HCT116 (cell line): ENCODE measurements at regions not wholly inside any gene's neighbourhood (a gene's known extent, or its start where the extent isn't known, plus 50 kb on each side); places are given as distances from the start of the nearest gene placed in this dataset.

Source experiments
- ATAC-seq: fragments of 200-7000 bp; cut with Tn5 transposase; 2 replicates; pipeline ENCODE4 v1.9.1; 2020; ENCODE audit warnings: mild to moderate bottlenecking, moderate library complexity
- BruUV-seq: library from RNA; stranded (reverse); fragments of 400-500 nt; replicated peaks from 2 replicates; lab custom pipeline; 2021; lab: Mats Ljungman, UMichigan
- CTCF ChIA-PET: fragments of 300-600 bp; sonication (Branson Sonifier 250); formaldehyde crosslinking; loops from one replicate; lab custom pipeline; 2021; ENCODE audit warnings: antibody characterized with exemption; lab: Charles Lee
- POLR2A ChIA-PET: fragments of 300-600, 350-600 bp; sonication (Branson Sonifier 250); formaldehyde crosslinking; loops from one replicate; lab custom pipeline; 2021; ENCODE audit warnings: antibody characterized with exemption; lab: Charles Lee
- RAD21 ChIA-PET, 2 experiments: fragments of 300-600 bp; sonication (Branson Sonifier 250); formaldehyde crosslinking; loops; one replicate each; lab custom pipeline; 2023; ENCODE audit warnings: low total read pairs in 2 of 2; ENCODE audit not compliant: uncharacterized antibody in 2 of 2, unreplicated experiment in 2 of 2, low non-redundant PET in 1 of 2; lab: Charles Lee
- DNase-seq: peaks from one replicate; pipeline ENCODE4 v3.0.0-alpha.2; 2010; ENCODE audit warnings: low read depth, low spot score
- H2AFZ ChIP-seq: fragments of 200-600 bp; shearing (Covaris generic), sonication (generic); 2 replicates; pipeline ENCODE4 v1.6.1; 2017; ENCODE audit warnings: low read depth, mixed run types, mixed read lengths, antibody characterized with exemption, low read length; ENCODE audit not compliant: poor library complexity, severe bottlenecking
- H3K27ac ChIP-seq: 2 replicates; pipeline ENCODE4 v1.5.1; 2012; ENCODE audit warnings: low read depth, low read length
- H3K27me3 ChIP-seq: fragments of 200-600 bp; sonication (generic); 2 replicates; pipeline ENCODE4 v1.6.1; 2016; ENCODE audit warnings: mixed run types, low read length, mixed read lengths; ENCODE audit not compliant: insufficient read depth
- H3K36me3 ChIP-seq, 2 experiments: fragments of 200-500 bp in 1 of 2; fragments of 200-600 bp in 1 of 2; sonication (Bioruptor generic) in 1 of 2; sonication (generic) in 1 of 2; 2 replicates each; pipeline versions ENCODE4 v1.5.1 to v1.6.1; 2014 to 2016; ENCODE audit warnings: low read length in 2 of 2, inconsistent platforms in 1 of 2, mixed read lengths in 1 of 2, mixed run types in 1 of 2; ENCODE audit not compliant: insufficient read depth in 2 of 2, control insufficient read depth in 1 of 2
- H3K4me1 ChIP-seq, 2 experiments: fragments of 200-600 bp in 1 of 2; sonication (generic) in 1 of 2; 2 replicates each; pipeline versions ENCODE4 v1.5.1 to v1.6.1; 2012 to 2017; ENCODE audit warnings: low read length in 2 of 2, inconsistent platforms in 1 of 2, mild to moderate bottlenecking in 1 of 2, mixed read lengths in 1 of 2, mixed run types in 1 of 2, moderate library complexity in 1 of 2; ENCODE audit not compliant: insufficient read depth in 2 of 2, control insufficient read depth in 1 of 2
- H3K4me2 ChIP-seq: fragments of 200-600 bp; sonication (generic); 2 replicates; pipeline ENCODE4 v1.6.1; 2017; ENCODE audit warnings: mixed run types, low read length, mixed read lengths
- H3K4me3 ChIP-seq, 2 experiments: fragments of 200-600 bp in 1 of 2; sonication (generic) in 1 of 2; replicated peaks in 1 of 2; 2 replicates each; pipeline ENCODE4 v1.5.1; 2011 to 2016; ENCODE audit warnings: low read length in 2 of 2, control low read depth in 1 of 2, low read depth in 1 of 2, mild to moderate bottlenecking in 1 of 2, mixed read lengths in 1 of 2, mixed run types in 1 of 2
- H3K79me2 ChIP-seq: fragments of 200-600 bp; sonication (generic); 2 replicates; pipeline ENCODE4 v1.6.1; 2017; ENCODE audit warnings: mild to moderate bottlenecking, mixed run types, low read length, moderate library complexity, mixed read lengths; ENCODE audit not compliant: insufficient read depth
- H3K9ac ChIP-seq: fragments of 200-600 bp; sonication (generic); 2 replicates; pipeline ENCODE4 v1.6.1; 2016; ENCODE audit warnings: low read length, mixed read lengths
- H3K9me2 ChIP-seq: fragments of 200-600 bp; sonication (generic), shearing (Covaris generic); 2 replicates; pipeline ENCODE4 v1.6.1; 2017; ENCODE audit warnings: mixed run types, mild to moderate bottlenecking, moderate library complexity; ENCODE audit not compliant: insufficient read depth
- H3K9me3 ChIP-seq, 2 experiments: fragments of 200-500 bp in 1 of 2; fragments of 200-600 bp in 1 of 2; sonication (Bioruptor generic) in 1 of 2; sonication (generic) in 1 of 2; 2 replicates each; pipeline ENCODE4 v1.6.1; 2014 to 2017; ENCODE audit warnings: low read length in 2 of 2, mixed read lengths in 2 of 2, inconsistent platforms in 1 of 2, low read depth in 1 of 2, mild to moderate bottlenecking in 1 of 2, mixed run types in 1 of 2, moderate library complexity in 1 of 2; ENCODE audit not compliant: control insufficient read depth in 1 of 2, insufficient read depth in 1 of 2
- H4K20me1 ChIP-seq: fragments of 200-600 bp; sonication (generic), shearing (Covaris generic); 2 replicates; pipeline ENCODE4 v1.6.1; 2017; ENCODE audit warnings: mixed run types, mild to moderate bottlenecking, moderate library complexity; ENCODE audit not compliant: insufficient read depth
- CBX3 ChIP-seq: IDR thresholded peaks from 2 replicates; pipeline ENCODE4 v1.6.1; 2012; ENCODE audit warnings: low read depth
- CEBPB ChIP-seq: IDR thresholded peaks from 2 replicates; pipeline ENCODE4 v1.6.1; 2012; ENCODE audit warnings: low read depth
- EGR1 ChIP-seq: IDR thresholded peaks from 2 replicates; pipeline ENCODE4 v1.6.1; 2012; ENCODE audit warnings: low read depth
- ELF1 ChIP-seq: IDR thresholded peaks from 2 replicates; pipeline ENCODE4 v1.6.1; 2012; ENCODE audit warnings: low read depth, borderline replicate concordance
- EZH2 ChIP-seq: fragments of 200-600 bp; sonication (generic); IDR thresholded peaks from 2 replicates; pipeline ENCODE4 v1.6.1; 2017; ENCODE audit warnings: antibody characterized with exemption, mixed run types
- JUND ChIP-seq: IDR thresholded peaks from 2 replicates; pipeline ENCODE4 v1.6.1; 2012
- POLR2A ChIP-seq: IDR thresholded peaks from 2 replicates; pipeline ENCODE4 v1.7.0; 2011; ENCODE audit warnings: borderline replicate concordance; ENCODE audit not compliant: insufficient read depth, insufficient read length; ENCODE audit errors: extremely low read depth
- SIN3A ChIP-seq: IDR thresholded peaks from 2 replicates; pipeline ENCODE4 v1.6.1; 2012; ENCODE audit warnings: low read depth
- YY1 ChIP-seq: IDR thresholded peaks from 2 replicates; pipeline ENCODE4 v1.6.1; 2011; ENCODE audit warnings: low read length, low read depth, moderate library complexity, mild to moderate bottlenecking; ENCODE audit not compliant: insufficient replicate concordance; ENCODE audit errors: extremely low read depth
- ZFX ChIP-seq: fragments of 450-650 bp; IDR thresholded peaks from 2 replicates; pipeline ENCODE4 v1.6.1; 2017
- intact Hi-C: fragments of 100-400 bp; cut with micrococcal nuclease; formaldehyde crosslinking; loops from 2 replicates; pipeline ENCODE4 v1.10.0; 2022
- TF ChIP-seq, protein P1 (sequence below): IDR thresholded peaks from 2 replicates; pipeline ENCODE4 v1.6.1; 2012; ENCODE audit warnings: low read depth
- TF ChIP-seq, protein P2 (sequence below): IDR thresholded peaks from 2 replicates; pipeline ENCODE4 v1.6.1; 2011; ENCODE audit warnings: mild to moderate bottlenecking, low read length, moderate library complexity; ENCODE audit not compliant: insufficient replicate concordance; ENCODE audit errors: extremely low read depth

DNA sequence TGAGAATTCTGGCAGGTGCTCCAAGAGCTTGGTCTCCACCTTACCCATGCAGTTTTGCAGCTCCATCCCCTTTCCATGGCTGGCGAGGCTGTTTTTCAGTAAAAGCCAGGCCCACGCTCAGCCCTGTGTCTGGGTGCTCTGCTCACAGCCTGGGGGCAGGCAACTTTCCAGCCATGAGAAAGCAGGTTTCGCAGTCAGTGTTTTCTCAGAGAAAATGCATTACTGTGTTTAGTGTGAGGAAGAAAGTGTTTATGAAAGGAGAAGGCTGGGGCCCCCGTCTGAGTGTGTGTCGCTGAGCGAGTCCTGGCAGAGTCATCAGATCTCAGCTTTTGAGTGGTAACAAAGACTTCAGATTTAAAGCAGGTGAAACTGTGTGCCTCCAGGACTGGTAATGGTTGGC is 248.1 kb downstream of the IRX1 start:
- no TSS peak for BruUV-seq
- H3K27me3 ChIP-seq, result no peaks in the 10 kb centered on the region
- H3K36me3 ChIP-seq, result no peaks in the 10 kb centered on the region
- H3K9me2 ChIP-seq, result no peaks in the 10 kb centered on the region
- no peaks in the 10 kb centered on the region for H4K20me1 ChIP-seq
- ATAC-seq, result no peak
- no peak overlapping the region for H2AFZ ChIP-seq
- no peak for DNase-seq
- TF ChIP-seq CEBPB, result no peak
- TF ChIP-seq, protein P1, sequence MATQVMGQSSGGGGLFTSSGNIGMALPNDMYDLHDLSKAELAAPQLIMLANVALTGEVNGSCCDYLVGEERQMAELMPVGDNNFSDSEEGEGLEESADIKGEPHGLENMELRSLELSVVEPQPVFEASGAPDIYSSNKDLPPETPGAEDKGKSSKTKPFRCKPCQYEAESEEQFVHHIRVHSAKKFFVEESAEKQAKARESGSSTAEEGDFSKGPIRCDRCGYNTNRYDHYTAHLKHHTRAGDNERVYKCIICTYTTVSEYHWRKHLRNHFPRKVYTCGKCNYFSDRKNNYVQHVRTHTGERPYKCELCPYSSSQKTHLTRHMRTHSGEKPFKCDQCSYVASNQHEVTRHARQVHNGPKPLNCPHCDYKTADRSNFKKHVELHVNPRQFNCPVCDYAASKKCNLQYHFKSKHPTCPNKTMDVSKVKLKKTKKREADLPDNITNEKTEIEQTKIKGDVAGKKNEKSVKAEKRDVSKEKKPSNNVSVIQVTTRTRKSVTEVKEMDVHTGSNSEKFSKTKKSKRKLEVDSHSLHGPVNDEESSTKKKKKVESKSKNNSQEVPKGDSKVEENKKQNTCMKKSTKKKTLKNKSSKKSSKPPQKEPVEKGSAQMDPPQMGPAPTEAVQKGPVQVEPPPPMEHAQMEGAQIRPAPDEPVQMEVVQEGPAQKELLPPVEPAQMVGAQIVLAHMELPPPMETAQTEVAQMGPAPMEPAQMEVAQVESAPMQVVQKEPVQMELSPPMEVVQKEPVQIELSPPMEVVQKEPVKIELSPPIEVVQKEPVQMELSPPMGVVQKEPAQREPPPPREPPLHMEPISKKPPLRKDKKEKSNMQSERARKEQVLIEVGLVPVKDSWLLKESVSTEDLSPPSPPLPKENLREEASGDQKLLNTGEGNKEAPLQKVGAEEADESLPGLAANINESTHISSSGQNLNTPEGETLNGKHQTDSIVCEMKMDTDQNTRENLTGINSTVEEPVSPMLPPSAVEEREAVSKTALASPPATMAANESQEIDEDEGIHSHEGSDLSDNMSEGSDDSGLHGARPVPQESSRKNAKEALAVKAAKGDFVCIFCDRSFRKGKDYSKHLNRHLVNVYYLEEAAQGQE, result no peak
- no peak for TF ChIP-seq EZH2
- TF ChIP-seq SIN3A, result no peak
- no peak for TF ChIP-seq YY1
- no peak for TF ChIP-seq ELF1
- no peak for TF ChIP-seq POLR2A
- no peak for TF ChIP-seq JUND
- ChIA-PET POLR2A (no interaction called here), RAD21 (no interaction called here), CTCF (no interaction called here)
- H3K4me3 ChIP-seq, result no peak overlapping the region
- no peak overlapping the region for H3K4me2 ChIP-seq
- peaks cover 2 to 34% of the 10 kb centered on the region in 2 experiments; a peak in 2 of 4 replicates for H3K9me3 ChIP-seq
- no peak overlapping the region for H3K27ac ChIP-seq
- intact Hi-C loops, result no loop called here
- no peaks in the 10 kb centered on the region for H3K79me2 ChIP-seq
- H3K4me1 ChIP-seq, result no peaks in the 10 kb centered on the region
- no peak overlapping the region for H3K9ac ChIP-seq

DNA sequence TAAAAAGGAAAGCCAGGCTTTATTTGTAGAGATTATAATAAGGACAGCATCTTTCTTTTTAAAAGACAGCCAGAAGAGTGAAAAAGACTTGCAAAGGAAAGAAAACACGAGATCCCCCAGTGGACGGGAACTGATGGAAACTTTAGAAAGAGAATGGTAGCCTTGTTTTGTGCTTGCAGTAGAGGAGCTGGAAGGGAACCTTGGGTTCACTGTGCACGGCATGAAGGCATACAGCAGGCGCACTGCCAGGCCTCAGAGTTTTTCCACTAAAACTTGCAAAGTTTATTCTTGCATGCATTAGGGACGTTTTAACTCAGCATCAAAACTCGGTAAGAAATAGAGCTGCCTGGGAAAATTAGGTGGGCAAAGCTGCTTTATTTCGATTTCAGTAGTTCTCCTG is 248.6 kb downstream of the IRX1 start:
- no peaks in the 10 kb centered on the region for H3K36me3 ChIP-seq
- no peak overlapping the region for H3K4me3 ChIP-seq
- BruUV-seq, result no TSS peak
- intact Hi-C loops, result no loop called here
- no peak overlapping the region for H3K9ac ChIP-seq
- H3K9me3 ChIP-seq, result peaks cover 4 to 36% of the 10 kb centered on the region in 2 experiments; a peak in 2 of 4 replicates
- H4K20me1 ChIP-seq, result no peaks in the 10 kb centered on the region
- H3K27me3 ChIP-seq, result no peaks in the 10 kb centered on the region
- no peaks in the 10 kb centered on the region for H3K9me2 ChIP-seq
- H2AFZ ChIP-seq, result no peak overlapping the region
- ChIA-PET POLR2A (no interaction called here), CTCF (no interaction called here), RAD21 (no interaction called here)
- DNase-seq (no peak), ATAC-seq (no peak)
- H3K79me2 ChIP-seq, result no peaks in the 10 kb centered on the region
- no peaks in the 10 kb centered on the region for H3K4me1 ChIP-seq
- no peak overlapping the region for H3K27ac ChIP-seq
- H3K4me2 ChIP-seq, result no peak overlapping the region
- no peak for TF ChIP-seq CBX3
- TF ChIP-seq, protein P1, result no peak
- TF ChIP-seq EZH2, result no peak
- TF ChIP-seq CEBPB, result no peak
- TF ChIP-seq, protein P2, sequence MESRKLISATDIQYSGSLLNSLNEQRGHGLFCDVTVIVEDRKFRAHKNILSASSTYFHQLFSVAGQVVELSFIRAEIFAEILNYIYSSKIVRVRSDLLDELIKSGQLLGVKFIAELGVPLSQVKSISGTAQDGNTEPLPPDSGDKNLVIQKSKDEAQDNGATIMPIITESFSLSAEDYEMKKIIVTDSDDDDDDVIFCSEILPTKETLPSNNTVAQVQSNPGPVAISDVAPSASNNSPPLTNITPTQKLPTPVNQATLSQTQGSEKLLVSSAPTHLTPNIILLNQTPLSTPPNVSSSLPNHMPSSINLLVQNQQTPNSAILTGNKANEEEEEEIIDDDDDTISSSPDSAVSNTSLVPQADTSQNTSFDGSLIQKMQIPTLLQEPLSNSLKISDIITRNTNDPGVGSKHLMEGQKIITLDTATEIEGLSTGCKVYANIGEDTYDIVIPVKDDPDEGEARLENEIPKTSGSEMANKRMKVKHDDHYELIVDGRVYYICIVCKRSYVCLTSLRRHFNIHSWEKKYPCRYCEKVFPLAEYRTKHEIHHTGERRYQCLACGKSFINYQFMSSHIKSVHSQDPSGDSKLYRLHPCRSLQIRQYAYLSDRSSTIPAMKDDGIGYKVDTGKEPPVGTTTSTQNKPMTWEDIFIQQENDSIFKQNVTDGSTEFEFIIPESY, result no peak
- no peak for TF ChIP-seq ELF1
- no peak for TF ChIP-seq EGR1
- TF ChIP-seq ZFX, result no peak
- TF ChIP-seq SIN3A, result no peak
